Ovary (tissue), 3 donors: ENCODE measurements at regions not wholly inside any gene's neighbourhood (a gene's known extent, or its start where the extent isn't known, plus 50 kb on each side); places are given as distances from the start of the nearest gene placed in this dataset.

Experiments used
- POLR2A ChIP-seq: fragments of 450-650 bp; IDR thresholded peaks from one replicate; pipeline ENCODE4 v1.6.1; 2017; ENCODE audit warnings: antibody characterized with exemption, mild to moderate bottlenecking, moderate library complexity
- TF ChIP-seq, protein P1 (sequence below), 3 donors: fragments of 450-650 bp in 2 of 3; fragments of 200-600 bp in 1 of 3; IDR thresholded peaks; one replicate each; pipeline versions ENCODE4 v1.5.1 to v1.8.0; 2016 to 2022; ENCODE audit warnings: antibody characterized with exemption in 3 of 3, mild to moderate bottlenecking in 1 of 3
- donor health status: DM: no; HTN: no; CAD: no.

GRCh38 chr11:56808326-56808725 is 59.8 kb upstream of the OR9G4 start:
- TF ChIP-seq, protein P1, sequence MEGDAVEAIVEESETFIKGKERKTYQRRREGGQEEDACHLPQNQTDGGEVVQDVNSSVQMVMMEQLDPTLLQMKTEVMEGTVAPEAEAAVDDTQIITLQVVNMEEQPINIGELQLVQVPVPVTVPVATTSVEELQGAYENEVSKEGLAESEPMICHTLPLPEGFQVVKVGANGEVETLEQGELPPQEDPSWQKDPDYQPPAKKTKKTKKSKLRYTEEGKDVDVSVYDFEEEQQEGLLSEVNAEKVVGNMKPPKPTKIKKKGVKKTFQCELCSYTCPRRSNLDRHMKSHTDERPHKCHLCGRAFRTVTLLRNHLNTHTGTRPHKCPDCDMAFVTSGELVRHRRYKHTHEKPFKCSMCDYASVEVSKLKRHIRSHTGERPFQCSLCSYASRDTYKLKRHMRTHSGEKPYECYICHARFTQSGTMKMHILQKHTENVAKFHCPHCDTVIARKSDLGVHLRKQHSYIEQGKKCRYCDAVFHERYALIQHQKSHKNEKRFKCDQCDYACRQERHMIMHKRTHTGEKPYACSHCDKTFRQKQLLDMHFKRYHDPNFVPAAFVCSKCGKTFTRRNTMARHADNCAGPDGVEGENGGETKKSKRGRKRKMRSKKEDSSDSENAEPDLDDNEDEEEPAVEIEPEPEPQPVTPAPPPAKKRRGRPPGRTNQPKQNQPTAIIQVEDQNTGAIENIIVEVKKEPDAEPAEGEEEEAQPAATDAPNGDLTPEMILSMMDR (IDR thresholded peaks at IDR 0.05): no peak
- TF ChIP-seq POLR2A: no peak
